HUES64 (cell line): ENCODE measurements at regions not wholly inside any gene's neighbourhood (a gene's known extent, or its start where the extent isn't known, plus 50 kb on each side); places are given as distances from the start of the nearest gene placed in this dataset.

Experiments
- H3K27ac ChIP-seq: 2 replicates; pipeline ENCODE4 v1.7.0; 2013; ENCODE audit warnings: low read depth, low read length, inconsistent platforms
- H3K27me3 ChIP-seq: 2 replicates; pipeline ENCODE4 v1.6.1; 2013; ENCODE audit warnings: mild to moderate bottlenecking, low read length; ENCODE audit not compliant: insufficient read depth
- H3K36me3 ChIP-seq: 2 replicates; pipeline ENCODE4 v1.6.1; 2013; ENCODE audit warnings: mild to moderate bottlenecking, low read length; ENCODE audit not compliant: insufficient read depth
- H3K4me1 ChIP-seq: 2 replicates; pipeline ENCODE4 v1.6.1; 2013; ENCODE audit warnings: mild to moderate bottlenecking, low read length, moderate library complexity; ENCODE audit not compliant: insufficient read depth
- H3K4me3 ChIP-seq: 2 replicates; pipeline ENCODE4 v1.5.1; 2013; ENCODE audit warnings: mild to moderate bottlenecking, low read length, moderate library complexity
- H3K9ac ChIP-seq: 2 replicates; pipeline ENCODE4 v1.6.1; 2013; ENCODE audit warnings: mild to moderate bottlenecking, low read depth, low read length
- H3K9me3 ChIP-seq: 2 replicates; pipeline ENCODE4 v1.6.1; 2013; ENCODE audit warnings: low read depth, low read length; ENCODE audit not compliant: insufficient read depth
- WGBS: fragments of 150-250, 120-280 bp; methylation state at CpG from one replicate; pipeline ENCODE4 v1.1.7; 2013; ENCODE audit warnings: missing lambda C conversion rate; 5-methylcytosine and 5-hydroxymethylcytosine counted together

DNA sequence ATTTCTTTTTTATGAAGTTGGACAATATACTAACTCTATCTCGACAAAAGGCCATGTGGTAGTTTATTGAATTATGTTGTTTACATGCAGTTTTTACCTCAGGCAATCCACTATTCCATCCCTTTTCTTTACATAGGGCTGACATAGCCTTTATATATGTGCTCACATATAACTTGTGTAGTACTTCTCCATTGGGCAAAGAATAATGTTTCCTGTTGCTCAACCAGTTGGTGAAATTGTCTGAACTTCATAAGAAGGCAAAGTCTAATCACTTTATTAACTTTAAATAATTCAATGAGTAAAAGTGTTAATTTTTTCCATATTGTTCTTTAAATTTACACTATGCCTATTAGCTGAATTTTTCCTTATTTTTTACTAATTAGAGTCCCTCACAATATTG is 1272.1 kb downstream of the EPHA7 start:
- WGBS: no CpG with 5 or more reads among the region's 1 CpG
- H3K27me3 ChIP-seq: no peaks in the 10 kb centered on the region
- H3K4me3 ChIP-seq: no peak overlapping the region
- H3K27ac ChIP-seq: no peak overlapping the region
- H3K9ac ChIP-seq: no peak overlapping the region
- H3K36me3 ChIP-seq: no peaks in the 10 kb centered on the region
- H3K4me1 ChIP-seq: no peaks in the 10 kb centered on the region
- H3K9me3 ChIP-seq: no peaks in the 10 kb centered on the region

DNA sequence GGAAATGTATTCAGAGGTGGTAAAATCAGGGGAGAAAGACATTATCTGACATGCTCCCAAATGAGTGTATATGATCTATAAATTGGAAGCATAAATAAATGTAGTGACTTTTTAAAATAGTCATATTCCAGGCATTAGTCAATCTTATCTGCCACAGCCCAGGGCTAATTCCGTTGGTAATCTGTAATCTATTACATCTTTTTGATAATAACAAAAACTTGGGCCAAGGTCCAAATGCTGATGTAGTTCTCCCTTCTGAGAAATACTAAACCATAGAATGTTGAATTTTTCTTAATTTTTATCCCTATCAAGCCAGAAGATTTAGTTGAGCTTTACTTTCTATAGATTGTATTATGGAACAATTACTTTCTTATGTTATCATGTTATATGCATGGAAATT is 1279.8 kb downstream of the EPHA7 start:
- no peaks in the 10 kb centered on the region for H3K27me3 ChIP-seq
- WGBS: no CpG with 5 or more reads among the region's 1 CpG
- no peak overlapping the region for H3K4me3 ChIP-seq
- H3K4me1 ChIP-seq: no peaks in the 10 kb centered on the region
- no peaks in the 10 kb centered on the region for H3K36me3 ChIP-seq
- H3K9ac ChIP-seq: no peak overlapping the region
- H3K9me3 ChIP-seq: no peaks in the 10 kb centered on the region
- H3K27ac ChIP-seq: no peak overlapping the region

DNA sequence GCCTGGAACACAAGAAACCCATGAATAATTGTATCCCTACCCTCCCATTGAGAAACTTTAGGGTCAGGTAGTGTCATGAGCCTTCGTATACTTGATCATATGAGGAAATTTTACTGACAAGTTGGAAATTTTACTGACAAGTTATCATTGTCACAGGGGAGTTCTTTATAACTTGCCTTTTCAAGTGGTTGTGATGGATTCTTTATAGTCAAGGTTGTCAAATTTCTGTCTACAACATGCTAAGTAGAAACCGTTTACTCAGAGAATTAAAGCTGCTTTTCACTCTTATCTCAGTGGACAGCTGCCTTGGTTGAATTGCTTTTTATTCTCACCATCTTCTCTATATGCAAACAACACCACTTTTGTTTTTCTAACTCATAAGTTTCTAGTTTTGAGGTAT is 1286.4 kb downstream of the EPHA7 start:
- Histone ChIP-seq H3K27ac (no peak overlapping the region), H3K27me3 (no peaks in the 10 kb centered on the region), H3K4me3 (no peak overlapping the region), H3K9me3 (no peaks in the 10 kb centered on the region), H3K4me1 (no peaks in the 10 kb centered on the region), H3K9ac (no peak overlapping the region), H3K36me3 (no peaks in the 10 kb centered on the region)
- 95% methylated on average over 2 of the region's 2 CpGs for WGBS

DNA sequence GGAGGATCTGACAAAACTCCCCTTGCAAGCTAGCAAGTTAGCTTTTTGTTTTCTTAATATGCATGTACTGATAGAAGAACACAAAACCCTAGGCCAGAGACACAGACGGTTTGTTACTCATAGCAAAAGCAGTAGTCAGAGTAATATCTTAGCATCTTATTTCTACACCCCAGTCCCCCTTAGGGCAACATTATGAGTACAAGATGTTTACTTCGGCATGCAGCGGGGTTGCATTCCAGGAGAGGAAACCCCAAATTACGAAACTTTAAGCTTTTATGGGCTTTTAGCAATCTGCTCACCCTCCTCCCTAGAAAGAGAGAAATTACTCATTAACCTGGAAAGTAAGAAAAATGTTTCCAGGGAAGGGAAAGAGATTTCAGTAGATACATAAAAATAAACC is 1286.9 kb downstream of the EPHA7 start:
- WGBS: 95% methylated on average over 4 of the region's 4 CpGs
- Histone ChIP-seq H3K4me3 (no peak overlapping the region), H3K9ac (no peak overlapping the region), H3K27me3 (no peaks in the 10 kb centered on the region), H3K4me1 (no peaks in the 10 kb centered on the region), H3K36me3 (no peaks in the 10 kb centered on the region), H3K9me3 (no peaks in the 10 kb centered on the region), H3K27ac (no peak overlapping the region)

DNA sequence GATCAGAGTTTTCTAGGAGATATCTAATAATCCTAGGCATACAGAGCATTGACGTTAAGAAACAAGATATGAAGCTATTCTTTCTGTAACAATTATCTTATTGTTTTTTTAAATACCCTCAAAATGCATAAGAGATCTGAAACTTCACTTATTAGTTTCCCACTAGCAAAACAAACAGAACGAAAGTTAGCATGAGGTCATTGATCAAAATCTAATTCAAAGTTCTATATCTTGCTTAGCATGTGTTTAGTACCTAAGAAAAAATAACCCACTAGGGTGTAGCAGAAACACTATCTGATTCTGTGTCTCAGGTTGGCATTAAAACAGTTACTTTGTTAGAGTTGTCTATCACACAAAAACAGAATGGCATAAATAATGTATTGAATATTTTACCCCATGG is 1288.4 kb downstream of the EPHA7 start:
- no peak overlapping the region for H3K27ac ChIP-seq
- no peaks in the 10 kb centered on the region for H3K4me1 ChIP-seq
- H3K36me3 ChIP-seq: no peaks in the 10 kb centered on the region
- no peak overlapping the region for H3K9ac ChIP-seq
- no peaks in the 10 kb centered on the region for H3K27me3 ChIP-seq
- no peak overlapping the region for H3K4me3 ChIP-seq
- 62% methylated on average over 1 of the region's 2 CpGs for WGBS
- no peaks in the 10 kb centered on the region for H3K9me3 ChIP-seq

DNA sequence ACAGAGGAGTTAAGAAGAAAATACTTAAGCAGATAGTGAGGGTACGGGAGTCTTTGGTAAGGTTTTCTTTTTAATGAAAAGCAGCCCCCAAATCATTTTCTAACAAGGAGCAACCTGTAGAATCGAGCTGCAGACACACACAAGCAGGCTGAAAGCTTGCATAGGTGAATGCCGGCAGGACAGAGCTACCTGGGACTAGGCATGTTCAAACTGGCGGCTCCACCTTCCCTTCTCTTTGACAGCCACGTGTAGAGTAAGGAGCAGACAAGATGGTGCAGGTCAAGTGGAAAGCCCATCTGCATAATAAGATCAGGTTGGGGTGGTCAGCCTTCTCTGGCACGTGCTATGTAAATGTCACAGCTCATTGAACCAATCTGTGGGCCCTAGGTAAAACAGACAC is 1292.4 kb downstream of the EPHA7 start:
- no peaks in the 10 kb centered on the region for H3K27me3 ChIP-seq
- H3K9ac ChIP-seq: no peak overlapping the region
- peaks cover 3% of the 10 kb centered on the region; the same call in 1 of the 2 replicates for H3K4me1 ChIP-seq
- no peak overlapping the region for H3K27ac ChIP-seq
- H3K9me3 ChIP-seq: no peaks in the 10 kb centered on the region
- no peaks in the 10 kb centered on the region for H3K36me3 ChIP-seq
- WGBS: 86% methylated on average over 6 of the region's 6 CpGs
- H3K4me3 ChIP-seq: no peak overlapping the region

DNA sequence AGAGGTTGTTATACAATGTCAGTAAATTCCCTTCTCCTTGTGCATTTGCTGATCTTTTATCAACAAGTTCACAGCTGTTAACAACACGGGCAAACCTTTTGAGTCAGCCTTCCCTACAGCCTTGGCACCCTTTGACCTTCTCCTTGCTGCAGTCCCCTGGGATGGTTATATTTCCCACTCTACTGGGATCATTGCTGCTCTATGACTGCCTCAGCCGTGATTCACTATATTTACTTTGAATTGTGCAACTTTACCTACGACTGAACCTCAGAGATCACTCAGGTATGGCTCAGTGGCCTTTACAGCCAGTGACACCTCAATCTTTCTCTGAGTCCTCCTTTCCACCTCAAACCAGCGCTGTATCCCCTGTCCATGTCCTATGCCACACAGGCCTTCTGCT is 1293.3 kb downstream of the EPHA7 start:
- H3K4me3 ChIP-seq: no peak overlapping the region
- H3K36me3 ChIP-seq: no peaks in the 10 kb centered on the region
- no peaks in the 10 kb centered on the region for H3K9me3 ChIP-seq
- no peak overlapping the region for H3K9ac ChIP-seq
- H3K4me1 ChIP-seq: peaks cover 3% of the 10 kb centered on the region; the same call in 1 of the 2 replicates
- 86% methylated on average over 4 of the region's 4 CpGs for WGBS
- no peaks in the 10 kb centered on the region for H3K27me3 ChIP-seq
- no peak overlapping the region for H3K27ac ChIP-seq

DNA sequence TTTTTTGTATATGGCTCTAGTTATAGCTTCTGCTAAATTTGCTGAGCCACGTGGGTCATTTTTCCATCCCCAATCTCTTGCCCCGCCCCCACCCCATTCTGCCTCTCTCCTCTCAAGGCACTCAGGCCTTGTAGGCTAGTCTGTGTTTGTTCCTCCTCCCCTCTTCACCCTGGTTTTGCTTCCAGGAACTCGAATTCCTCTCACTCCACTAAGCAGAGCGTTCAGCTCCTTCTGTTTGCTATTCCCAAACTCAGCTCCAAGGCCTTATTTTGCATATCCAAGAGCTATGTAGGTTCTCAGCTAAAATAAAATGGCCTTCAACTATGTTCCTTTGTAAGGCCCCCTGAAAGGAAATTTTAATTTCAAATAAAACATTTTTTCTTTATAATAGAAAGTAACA is 1293.7 kb downstream of the EPHA7 start:
- Histone ChIP-seq H3K36me3 (no peaks in the 10 kb centered on the region), H3K27ac (no peak overlapping the region), H3K4me1 (peaks cover 3% of the 10 kb centered on the region; the same call in 1 of the 2 replicates), H3K9ac (no peak overlapping the region), H3K9me3 (no peaks in the 10 kb centered on the region), H3K4me3 (no peak overlapping the region), H3K27me3 (no peaks in the 10 kb centered on the region)
- 60% methylated on average over 4 of the region's 4 CpGs for WGBS

DNA sequence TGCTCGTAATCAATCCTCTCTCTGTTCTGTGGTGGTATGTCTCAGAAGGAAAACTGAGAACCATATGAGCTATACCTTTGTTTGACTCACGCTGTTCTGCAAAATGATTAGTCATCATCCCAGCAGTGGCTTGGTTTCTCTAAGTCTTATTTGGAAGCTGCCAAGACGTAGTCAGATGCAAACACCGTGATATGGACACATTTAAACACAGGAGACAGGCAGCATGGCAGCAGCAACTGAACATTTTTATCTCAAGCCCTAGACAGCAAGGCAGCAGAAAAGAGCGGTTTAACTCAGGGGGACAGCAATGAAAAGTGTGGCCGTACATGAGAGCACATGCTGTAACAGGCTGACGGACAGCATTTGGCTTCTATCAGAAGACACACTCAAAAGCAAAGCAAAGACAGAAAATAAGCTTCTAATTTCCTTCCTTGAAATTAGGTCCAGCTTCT is 1295.1 kb downstream of the EPHA7 start:
- no peak overlapping the region for H3K9ac ChIP-seq
- H3K4me1 ChIP-seq: peaks cover 3% of the 10 kb centered on the region; the same call in 1 of the 2 replicates
- H3K27ac ChIP-seq: no peak overlapping the region
- no peaks in the 10 kb centered on the region for H3K9me3 ChIP-seq
- H3K27me3 ChIP-seq: no peaks in the 10 kb centered on the region
- no peaks in the 10 kb centered on the region for H3K36me3 ChIP-seq
- 92% methylated on average over 7 of the region's 7 CpGs for WGBS
- H3K4me3 ChIP-seq: no peak overlapping the region

DNA sequence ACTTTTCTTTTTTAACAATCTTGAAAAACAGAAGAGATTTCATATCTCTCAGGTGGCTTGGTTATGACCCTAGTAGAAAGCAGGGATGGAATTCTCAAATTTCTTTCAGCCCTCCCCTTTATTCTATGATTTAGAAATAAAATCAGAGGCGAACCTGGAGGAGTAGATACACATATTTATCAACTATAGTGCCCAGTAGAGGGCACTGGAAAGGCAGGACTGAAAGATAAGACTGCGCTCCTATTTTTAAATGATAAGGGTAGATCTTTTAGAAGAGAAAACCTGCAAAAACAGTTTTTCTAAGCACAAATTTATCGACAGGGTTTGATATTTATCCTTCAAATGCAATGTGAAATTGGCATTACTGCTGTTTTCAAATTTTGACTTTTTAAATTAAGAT is 1296.6 kb downstream of the EPHA7 start:
- 70% methylated on average over 2 of the region's 3 CpGs for WGBS
- Histone ChIP-seq H3K36me3 (no peaks in the 10 kb centered on the region), H3K9ac (no peak overlapping the region), H3K27ac (no peak overlapping the region), H3K4me3 (no peak overlapping the region), H3K27me3 (no peaks in the 10 kb centered on the region), H3K9me3 (no peaks in the 10 kb centered on the region), H3K4me1 (peaks cover 3% of the 10 kb centered on the region; the same call in 1 of the 2 replicates)

DNA sequence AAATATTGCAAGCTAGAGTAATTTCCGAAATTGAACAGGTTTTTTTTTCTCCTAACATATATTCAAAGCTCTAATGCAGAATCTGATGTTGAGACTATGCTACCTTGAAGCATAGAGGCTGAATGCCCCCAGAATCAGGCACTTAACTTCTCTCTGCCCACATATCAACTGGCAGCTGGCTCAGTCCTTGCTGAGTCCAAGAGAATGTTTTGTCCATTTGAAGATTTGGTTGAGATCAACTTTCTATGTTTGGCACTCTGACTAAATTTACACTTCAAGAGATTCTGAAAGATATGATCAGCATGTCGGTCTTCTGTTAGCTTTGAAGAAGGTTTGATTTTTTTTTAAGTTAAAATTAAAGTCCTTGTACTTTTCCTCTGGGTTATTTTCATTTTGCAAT is 1298.1 kb downstream of the EPHA7 start:
- no peak overlapping the region for H3K4me3 ChIP-seq
- no peaks in the 10 kb centered on the region for H3K27me3 ChIP-seq
- H3K9me3 ChIP-seq: no peaks in the 10 kb centered on the region
- peaks cover 3% of the 10 kb centered on the region; the same call in 1 of the 2 replicates for H3K4me1 ChIP-seq
- H3K36me3 ChIP-seq: no peaks in the 10 kb centered on the region
- H3K9ac ChIP-seq: no peak overlapping the region
- no peak overlapping the region for H3K27ac ChIP-seq
- WGBS: 100% methylated on average over 2 of the region's 2 CpGs

DNA sequence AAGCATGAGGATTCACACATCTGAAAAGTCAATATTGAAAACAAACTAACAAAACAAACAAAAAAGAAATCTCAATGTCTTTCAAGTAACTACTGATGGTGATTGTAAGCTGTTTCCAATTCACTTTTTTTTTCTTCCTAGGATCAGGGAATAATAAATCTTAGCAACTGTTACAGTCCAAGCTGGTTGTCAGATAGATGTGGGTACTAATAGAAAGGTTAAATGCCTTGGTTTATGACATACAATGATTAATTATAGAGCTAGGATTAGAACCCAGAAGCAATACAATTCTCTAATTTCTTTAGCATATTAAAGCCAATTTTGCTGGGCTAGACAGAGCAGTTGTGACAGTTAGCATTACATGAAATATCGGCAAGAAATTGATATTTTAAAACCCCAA is 1301.6 kb downstream of the EPHA7 start:
- WGBS: 100% methylated on average over 1 of the region's 1 CpG
- Histone ChIP-seq H3K4me3 (no peak overlapping the region), H3K27ac (no peak overlapping the region), H3K9ac (no peak overlapping the region), H3K36me3 (no peaks in the 10 kb centered on the region), H3K9me3 (no peaks in the 10 kb centered on the region), H3K4me1 (no peaks in the 10 kb centered on the region), H3K27me3 (no peaks in the 10 kb centered on the region)
